TTC549 (cell line): ENCODE measurements at regions not wholly inside any gene's neighbourhood (a gene's known extent, or its start where the extent isn't known, plus 50 kb on each side); places are given as distances from the start of the nearest gene placed in this dataset.

Source experiments
- FAIRE-seq: peaks from 2 replicates; lab custom pipeline; 2012; peaks lifted over from hg19 to GRCh38; lab: Jason Lieb, UNC

GRCh38 chr6:71125216-71125615 lies 163.4 kb upstream of the OGFRL1 start:
- no peak for FAIRE-seq

DNA sequence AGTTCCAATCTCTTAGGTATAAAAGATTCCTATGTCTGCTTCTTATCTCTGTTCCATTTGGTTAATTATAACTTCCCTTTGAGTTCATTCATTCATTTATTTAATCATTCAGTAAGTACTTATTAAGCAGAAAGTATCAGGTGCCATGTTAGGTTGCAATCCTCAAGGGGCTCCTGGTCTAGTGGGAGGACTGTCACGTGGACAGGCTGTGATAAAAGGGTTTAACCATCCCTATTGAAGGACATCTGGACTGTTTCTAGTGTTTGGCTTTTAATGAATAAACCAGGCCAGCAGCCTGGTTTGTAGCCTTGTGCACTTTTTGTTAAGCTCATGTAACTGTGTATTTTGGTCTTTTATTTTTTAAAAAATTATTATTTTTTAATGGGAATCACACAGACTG lies 162.1 kb upstream of the OGFRL1 start:
- no peak for FAIRE-seq

- no peak for FAIRE-seq
Observed at GRCh38 chr6:71127374-71127773, 161.2 kb upstream of the OGFRL1 start.

GRCh38 chr6:71130277-71130676 lies 158.3 kb upstream of the OGFRL1 start:
- FAIRE-seq: no peak

- no peak for FAIRE-seq
Observed at GRCh38 chr6:71134929-71135642, 153.5 kb upstream of the OGFRL1 start.

- FAIRE-seq: no peak
Observed at GRCh38 chr6:71137973-71138372, 150.6 kb upstream of the OGFRL1 start.

GRCh38 chr6:71138376-71138775 lies 150.2 kb upstream of the OGFRL1 start:
- no peak for FAIRE-seq

DNA sequence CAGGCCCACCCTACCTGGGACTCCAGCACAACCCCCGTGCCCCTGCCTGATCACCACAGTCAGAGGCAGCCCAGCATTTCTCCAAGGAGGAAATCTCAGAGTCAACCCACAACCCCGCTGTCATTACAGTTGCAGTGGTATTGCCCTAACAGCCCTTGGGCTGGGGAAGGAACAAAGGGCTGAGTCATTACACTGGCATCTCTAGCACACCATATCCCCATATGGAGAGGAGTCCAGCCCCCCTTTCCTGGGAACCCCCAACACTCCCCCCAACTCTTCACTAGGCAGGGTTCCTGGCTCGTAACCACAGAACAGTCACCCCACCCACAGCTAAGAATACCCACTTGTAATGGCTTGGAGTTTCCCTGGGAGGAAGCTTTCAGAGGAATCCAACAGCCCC lies 149.4 kb upstream of the OGFRL1 start:
- FAIRE-seq: no peak

GRCh38 chr6:71153755-71154325 lies 134.8 kb upstream of the OGFRL1 start:
- FAIRE-seq: no peak

DNA sequence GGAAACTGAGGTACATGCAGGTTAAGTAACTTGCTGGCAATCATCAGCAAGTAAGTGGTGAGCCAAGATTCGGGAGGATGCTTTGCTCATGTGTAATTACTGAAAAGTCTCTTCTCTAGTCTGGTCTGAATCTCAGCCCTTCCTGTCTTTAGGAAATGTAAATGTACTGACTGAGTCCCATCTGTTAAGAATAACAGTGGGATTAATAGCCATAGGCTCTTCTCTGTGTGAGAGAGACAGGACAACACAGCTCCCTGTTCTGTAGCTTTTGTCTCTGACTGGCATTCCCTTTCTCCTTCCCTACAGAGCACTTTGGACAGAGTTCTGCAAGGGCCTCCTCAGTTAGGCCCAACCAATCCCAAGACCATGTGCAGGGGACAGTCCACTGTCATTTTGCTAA lies 131.3 kb upstream of the OGFRL1 start:
- no peak for FAIRE-seq

GRCh38 chr6:71164890-71165289 lies 123.7 kb upstream of the OGFRL1 start:
- no peak for FAIRE-seq

DNA sequence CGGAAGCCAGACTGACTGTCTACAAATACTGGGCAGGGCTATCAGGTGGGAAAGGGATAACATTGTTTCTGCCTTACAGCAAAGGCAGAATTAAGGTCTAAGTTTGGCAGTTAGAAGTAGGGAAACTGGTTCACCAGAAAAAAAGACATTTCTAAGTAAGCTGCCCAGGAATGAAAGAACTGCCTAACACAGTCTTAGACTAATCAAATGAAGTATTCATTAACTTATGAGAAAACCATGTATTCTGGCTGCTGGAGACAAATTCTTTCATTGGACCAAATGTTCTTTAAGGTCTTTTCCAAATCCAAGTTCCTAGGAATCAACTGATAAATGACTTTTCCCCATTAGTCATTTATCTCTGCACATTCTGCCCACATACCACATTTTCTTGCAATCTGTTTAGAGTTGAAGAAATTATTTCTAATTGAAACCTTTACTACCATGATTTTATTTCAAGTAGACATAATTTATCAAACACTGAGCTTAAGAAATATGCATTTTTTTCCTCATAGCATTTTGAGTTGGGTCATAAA lies 120.3 kb upstream of the OGFRL1 start:
- FAIRE-seq: no peak

- FAIRE-seq: no peak
Observed at GRCh38 chr6:71171497-71172070, 117.0 kb upstream of the OGFRL1 start.

- no peak for FAIRE-seq
Observed at GRCh38 chr6:71179249-71179885, 109.2 kb upstream of the OGFRL1 start.

GRCh38 chr6:71181565-71181964 lies 107.0 kb upstream of the OGFRL1 start:
- FAIRE-seq: no peak

- no peak for FAIRE-seq
Observed at GRCh38 chr6:71187141-71187540, 101.5 kb upstream of the OGFRL1 start.

GRCh38 chr6:71190809-71191208 lies 97.8 kb upstream of the OGFRL1 start:
- FAIRE-seq: peak; percentile 78

GRCh38 chr6:71194724-71195123 lies 93.9 kb upstream of the OGFRL1 start:
- no peak for FAIRE-seq

- no peak for FAIRE-seq
Observed at GRCh38 chr6:71197267-71197666, 91.3 kb upstream of the OGFRL1 start.

- FAIRE-seq: no peak
Observed at GRCh38 chr6:71197780-71198179, 90.8 kb upstream of the OGFRL1 start.

DNA sequence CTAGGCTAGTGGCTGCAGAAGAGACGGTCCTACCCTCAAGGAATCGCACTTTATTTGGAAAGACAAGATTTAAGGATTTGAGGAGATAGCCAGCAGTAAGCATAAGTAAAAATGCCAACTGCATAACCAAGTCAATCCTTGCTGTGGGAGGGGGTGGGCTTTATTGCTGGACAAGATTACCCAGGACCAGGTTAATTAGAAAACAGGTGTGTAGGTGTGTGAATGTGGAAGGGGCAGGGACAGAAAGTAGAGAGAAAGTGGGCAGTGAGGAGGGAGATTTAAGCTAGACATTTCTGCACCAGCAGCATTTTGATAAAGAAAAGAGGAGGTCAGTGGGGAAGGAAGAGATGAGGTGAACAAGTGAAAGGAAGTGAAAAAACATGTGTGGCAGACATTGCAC lies 89.7 kb upstream of the OGFRL1 start:
- no peak for FAIRE-seq

- no peak for FAIRE-seq
Observed at GRCh38 chr6:71199736-71200135, 88.9 kb upstream of the OGFRL1 start.

GRCh38 chr6:71203206-71203605 lies 85.4 kb upstream of the OGFRL1 start:
- no peak for FAIRE-seq
